GM23338 (cell line): ENCODE measurements at regions not wholly inside any gene's neighbourhood (a gene's known extent, or its start where the extent isn't known, plus 50 kb on each side); places are given as distances from the start of the nearest gene placed in this dataset.

Experiments used
- CTCF ChIP-seq, 2 experiments: fragments of 200-600 bp in 1 of 2; sonication (generic) in 1 of 2; conservative IDR thresholded peaks; 2 replicates each; pipeline versions ENCODE4 v1.5.1 to v1.6.1; 2016 to 2017; ENCODE audit warnings: antibody characterized with exemption in 2 of 2, low read depth in 2 of 2, mild to moderate bottlenecking in 2 of 2, moderate library complexity in 1 of 2
- EZH2phosphoT487 ChIP-seq: fragments of 200-600 bp; sonication (generic); IDR thresholded peaks from one replicate; pipeline ENCODE4 v1.8.1; 2018; ENCODE audit warnings: antibody characterized with exemption; ENCODE audit not compliant: unreplicated experiment
- JUNB ChIP-seq: IDR thresholded peaks from one replicate; pipeline ENCODE4 v1.6.1; 2016; ENCODE audit warnings: antibody characterized with exemption; ENCODE audit not compliant: unreplicated experiment

- TF ChIP-seq CTCF (conservative IDR thresholded peaks at IDR 0.05; ENCODE audit: low read depth in 2 of 2) (no peak), JUNB (no peak), EZH2phosphoT487 (no peak)
Observed at GRCh38 chr18:28651298-28651697, 474.4 kb upstream of the CDH2 start.
